AG09319 (cell line): ENCODE measurements at regions not wholly inside any gene's neighbourhood (a gene's known extent, or its start where the extent isn't known, plus 50 kb on each side); places are given as distances from the start of the nearest gene placed in this dataset.

ENCODE experiments used
- DNase-seq: peaks from one replicate; pipeline ENCODE4 v3.0.0-alpha.2; 2010; ENCODE audit warnings: low read depth; ENCODE audit errors: extremely low read depth
- TF ChIP-seq, protein P1 (sequence below): IDR thresholded peaks from 2 replicates; pipeline ENCODE4 v1.5.1; 2011; ENCODE audit warnings: low read depth, mild to moderate bottlenecking, inconsistent platforms, low read length, moderate library complexity

DNA sequence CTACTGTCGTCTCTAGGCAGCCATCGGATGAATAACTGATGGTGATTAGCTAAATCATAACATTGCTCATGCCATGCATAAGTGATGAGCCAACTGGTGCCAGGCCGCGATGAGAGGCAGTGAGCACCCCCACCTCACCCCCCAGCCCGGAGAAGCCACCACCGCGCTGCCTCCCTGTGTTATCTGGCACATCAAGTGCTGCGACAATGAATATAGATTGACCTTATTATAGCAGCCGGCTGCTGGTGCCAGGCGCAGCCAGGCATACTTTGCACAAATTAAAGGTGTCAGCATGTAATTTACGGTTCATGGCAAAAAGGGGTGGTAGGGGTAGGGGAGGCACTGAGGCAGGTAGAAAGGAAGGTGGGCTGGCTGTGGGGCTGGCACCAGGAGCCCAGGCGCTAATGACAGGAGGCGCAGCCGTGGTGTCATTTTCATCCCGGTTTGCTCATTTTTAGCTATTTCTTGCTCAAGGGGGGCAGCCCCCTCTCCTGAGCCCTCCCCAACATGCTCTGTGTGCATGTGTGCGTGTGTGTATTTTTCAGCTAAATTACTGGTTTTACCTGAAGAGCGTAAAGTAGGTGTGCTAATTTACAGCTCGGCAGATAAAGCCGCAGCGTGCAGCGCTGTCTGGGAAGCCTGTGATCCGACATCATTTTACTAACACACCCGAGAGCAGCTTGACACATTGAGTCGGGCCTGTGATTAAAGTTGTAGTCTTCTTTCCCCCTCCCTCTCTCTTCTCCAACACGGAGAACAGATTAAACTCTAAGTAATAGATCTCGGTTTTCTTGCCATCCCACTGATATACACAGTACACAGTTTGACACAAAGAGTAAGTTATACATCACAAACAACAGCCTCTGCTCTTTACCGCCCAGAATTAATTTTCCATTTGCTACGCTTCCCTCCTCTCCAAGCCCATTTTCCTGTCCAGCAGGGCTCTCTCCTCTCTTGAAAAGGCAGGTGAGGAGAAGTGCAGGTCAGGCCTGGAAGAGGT, 212.3 kb downstream of the RPLP1 start:
- TF ChIP-seq, protein P1, sequence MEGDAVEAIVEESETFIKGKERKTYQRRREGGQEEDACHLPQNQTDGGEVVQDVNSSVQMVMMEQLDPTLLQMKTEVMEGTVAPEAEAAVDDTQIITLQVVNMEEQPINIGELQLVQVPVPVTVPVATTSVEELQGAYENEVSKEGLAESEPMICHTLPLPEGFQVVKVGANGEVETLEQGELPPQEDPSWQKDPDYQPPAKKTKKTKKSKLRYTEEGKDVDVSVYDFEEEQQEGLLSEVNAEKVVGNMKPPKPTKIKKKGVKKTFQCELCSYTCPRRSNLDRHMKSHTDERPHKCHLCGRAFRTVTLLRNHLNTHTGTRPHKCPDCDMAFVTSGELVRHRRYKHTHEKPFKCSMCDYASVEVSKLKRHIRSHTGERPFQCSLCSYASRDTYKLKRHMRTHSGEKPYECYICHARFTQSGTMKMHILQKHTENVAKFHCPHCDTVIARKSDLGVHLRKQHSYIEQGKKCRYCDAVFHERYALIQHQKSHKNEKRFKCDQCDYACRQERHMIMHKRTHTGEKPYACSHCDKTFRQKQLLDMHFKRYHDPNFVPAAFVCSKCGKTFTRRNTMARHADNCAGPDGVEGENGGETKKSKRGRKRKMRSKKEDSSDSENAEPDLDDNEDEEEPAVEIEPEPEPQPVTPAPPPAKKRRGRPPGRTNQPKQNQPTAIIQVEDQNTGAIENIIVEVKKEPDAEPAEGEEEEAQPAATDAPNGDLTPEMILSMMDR, result no peak
- DNase-seq, result no peak

DNA sequence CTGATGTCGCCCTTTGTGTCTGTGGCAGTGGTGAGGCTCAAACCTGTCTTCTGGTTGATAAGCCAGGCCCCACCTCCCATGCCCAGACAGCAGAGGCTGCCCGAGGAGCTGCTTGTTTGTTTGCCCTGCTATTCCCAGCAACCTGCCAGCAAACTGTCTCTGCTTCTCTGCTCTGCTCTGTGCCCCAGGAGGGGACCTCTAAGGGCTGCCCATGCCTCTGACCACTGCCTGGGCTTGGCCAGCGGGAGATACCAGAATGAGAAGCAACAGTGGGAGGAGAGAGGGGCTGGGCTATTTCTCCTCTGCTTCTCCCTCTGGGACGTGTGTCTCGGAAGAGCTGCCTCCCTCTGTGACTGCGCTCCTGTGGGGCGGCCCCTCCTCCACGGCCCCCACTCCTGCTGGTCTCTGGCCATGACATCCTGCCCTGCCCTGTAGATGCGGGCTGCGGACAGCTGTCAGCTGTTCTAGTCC, 213.1 kb downstream of the RPLP1 start:
- TF ChIP-seq, protein P1, result no peak
- no peak for DNase-seq

DNA sequence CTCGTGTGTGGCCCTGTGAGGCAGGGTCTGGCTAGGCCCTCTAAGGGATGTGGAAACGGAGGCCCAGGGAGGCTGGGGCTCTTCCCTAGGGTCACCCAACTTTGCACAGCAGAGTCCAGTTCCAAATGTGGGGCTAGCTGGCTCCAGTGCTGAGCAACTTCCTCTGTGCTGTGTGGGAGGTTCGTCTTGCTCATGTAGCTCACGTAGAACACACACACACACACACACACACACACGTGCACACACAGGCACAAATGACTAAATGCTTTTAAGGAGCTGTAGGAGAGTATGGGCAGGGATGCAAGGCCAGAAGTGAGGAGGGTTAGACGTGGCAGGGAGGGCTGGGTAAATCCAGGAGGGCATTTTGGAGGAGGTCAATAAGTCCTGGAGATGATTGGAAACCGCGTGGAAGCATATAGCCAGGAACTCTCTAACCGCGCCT, 213.8 kb downstream of the RPLP1 start:
- no peak for DNase-seq
- TF ChIP-seq, protein P1, result no peak

DNA sequence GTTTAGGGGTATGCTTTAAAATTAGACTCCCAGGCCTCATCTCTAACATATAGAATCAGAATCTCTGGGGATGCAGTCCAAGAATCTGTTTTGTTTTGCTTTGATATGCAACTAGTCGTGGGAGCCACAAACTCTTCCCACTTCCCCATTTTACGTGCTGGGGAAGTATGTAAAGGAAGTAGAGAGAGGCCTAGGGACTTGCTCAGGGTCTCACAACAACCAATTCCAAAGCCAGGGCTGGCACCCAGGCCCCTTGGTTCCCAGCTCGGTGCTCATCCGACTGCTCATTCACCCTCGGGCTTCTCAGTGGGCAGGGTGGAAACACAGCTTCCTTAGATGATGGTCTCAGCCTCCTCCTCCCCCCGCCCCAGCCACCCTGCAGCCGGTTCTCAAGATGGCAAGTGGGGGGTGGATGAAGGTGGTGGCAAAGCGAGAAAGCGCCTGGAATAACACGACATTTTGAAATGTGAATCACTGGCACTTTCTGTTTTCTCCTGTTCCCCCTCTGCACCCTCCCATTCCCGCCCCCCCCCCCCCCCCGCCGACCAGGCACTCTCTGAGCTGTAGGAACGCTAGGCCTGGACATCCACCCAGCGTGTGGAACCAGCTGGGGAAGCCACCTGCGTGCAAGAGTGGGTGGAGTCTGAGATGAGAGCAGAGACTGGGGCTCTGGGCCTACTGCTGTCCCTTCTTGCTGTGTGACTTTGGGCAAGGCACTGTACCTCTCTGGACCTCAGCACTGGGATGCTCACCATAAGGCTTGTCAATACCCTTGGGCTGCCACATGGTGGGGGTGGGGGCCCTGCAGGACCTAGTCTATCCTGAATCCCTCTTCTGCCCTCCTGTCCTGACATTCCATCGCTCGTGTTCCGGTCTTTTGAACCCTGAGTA, 214.5 kb downstream of the RPLP1 start:
- no peak for DNase-seq

DNA sequence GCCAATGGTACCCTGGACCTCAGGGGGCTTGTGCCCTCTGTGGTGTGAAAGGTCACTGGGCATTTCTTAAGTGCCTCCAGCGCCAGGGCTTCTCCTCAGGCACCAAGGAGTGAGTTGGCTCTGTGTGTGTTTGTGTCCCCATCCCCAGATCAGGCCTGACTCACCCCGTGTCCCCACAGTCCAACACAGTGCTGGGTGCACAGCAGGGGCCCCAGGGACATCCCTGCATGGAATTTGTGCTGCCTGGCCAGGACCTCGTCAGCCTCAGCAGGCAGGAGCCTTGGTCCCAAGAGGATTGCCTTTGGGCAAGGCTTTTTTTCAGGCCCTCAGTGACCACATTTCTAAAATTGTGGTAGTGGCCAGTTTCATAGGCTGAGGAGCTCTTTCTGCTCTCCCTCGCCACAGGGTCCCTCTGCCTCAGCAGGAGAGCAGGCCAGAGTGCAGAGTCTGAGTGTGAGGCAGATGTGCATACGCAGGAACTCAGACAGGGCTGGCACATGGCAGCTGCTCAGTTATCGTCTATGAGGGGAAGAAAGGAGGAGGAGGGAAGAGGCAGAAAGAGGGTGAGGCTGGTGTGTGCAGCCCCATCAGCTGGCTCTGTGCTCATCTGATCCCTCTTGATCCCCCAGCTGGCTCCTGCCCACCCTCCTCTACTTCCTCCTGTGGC, 215.6 kb downstream of the RPLP1 start:
- DNase-seq, result no peak
- TF ChIP-seq, protein P1, result no peak

More for the DNA sequence above, 214.5 kb downstream of the RPLP1 start:
- TF ChIP-seq, protein P1, result no peak

DNA sequence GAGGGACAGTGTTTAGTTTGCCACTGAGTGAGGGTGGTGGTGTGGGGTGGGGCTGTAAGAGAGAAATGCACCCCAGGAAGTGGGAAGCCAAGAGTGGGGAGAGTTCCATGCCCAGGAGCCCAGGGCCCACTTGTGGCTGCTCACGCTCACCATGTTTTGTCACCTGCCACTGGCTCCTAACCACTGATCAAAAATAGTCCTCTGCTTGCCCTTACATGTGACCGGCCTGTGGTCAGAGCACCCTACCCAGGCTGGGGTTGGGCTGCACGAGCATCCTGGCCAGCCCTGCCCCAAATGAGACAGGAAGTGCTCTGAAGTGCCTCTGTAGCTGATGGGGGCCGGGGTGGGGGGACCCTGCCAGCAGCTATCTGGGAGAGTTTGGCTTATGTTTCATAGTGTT, 216.3 kb downstream of the RPLP1 start:
- no peak for DNase-seq
- TF ChIP-seq, protein P1, result no peak
